ENCODE measurements at regions not wholly inside any gene's neighbourhood (a gene's known extent, or its start where the extent isn't known, plus 50 kb on each side); places are given as distances from the start of the nearest gene placed in this dataset.

DNA sequence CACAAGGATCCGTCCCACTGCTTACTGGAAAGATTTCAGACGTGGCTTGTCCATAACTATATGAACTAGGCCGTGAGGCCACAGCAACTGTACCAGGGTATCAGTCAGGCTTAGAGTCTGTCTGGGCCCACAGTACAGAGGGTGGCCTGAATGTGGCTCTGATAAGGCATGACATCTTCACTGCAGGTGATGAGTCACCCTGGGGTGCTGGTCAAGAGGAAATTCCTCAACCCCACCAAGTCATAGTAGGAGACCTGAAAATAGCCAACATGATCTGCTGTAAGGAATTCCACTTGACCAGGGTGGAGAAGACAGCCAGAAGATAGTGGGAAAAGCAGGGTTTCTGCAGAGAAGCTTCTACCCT is 107.7 kb downstream of the INHBB start:
- no peak overlapping the region for H4K91ac ChIP-seq (replicated peaks; ENCODE audit: insufficient read length, low read length)
- H3K23ac ChIP-seq (ENCODE audit: insufficient read length) = no peak overlapping the region
- H2AK5ac ChIP-seq (ENCODE audit: low read depth, low read length) = no peak overlapping the region
- ChIA-PET CTCF (ENCODE audit: partially characterized antibody) (interaction anchor here (0.6 to 2.8 kb wide), 2 partner anchors 99 to 154 kb away, joined by 3 to 10 read pairs; no protein-coding TSS in a partner anchor), POLR2A (ENCODE audit: partially characterized antibody) (interaction anchor here (2.6 kb wide), 1 partner anchor 10 kb away, joined by 9 read pairs; no protein-coding TSS in a partner anchor)
- peaks cover 0 to 2% (median 0%) of the 10 kb centered on the region in 4 experiments; a peak in 2 of 7 replicates for H3K4me1 ChIP-seq (replicated peaks in 1 of 4; ENCODE audit: control insufficient read depth in 3 of 4, insufficient read depth in 4 of 4, low read length in 3 of 4)
- H3K18ac ChIP-seq (ENCODE audit: extremely low read depth, low read length) = no peak overlapping the region
- no peak overlapping the region for H3K4ac ChIP-seq (replicated peaks; ENCODE audit: insufficient read length, low read depth, low read length)
- H3K27ac ChIP-seq (ENCODE audit: low read depth, low read length) = no peak overlapping the region
- H2AFZ ChIP-seq (ENCODE audit: low read length) = no peak overlapping the region
- H2BK12ac ChIP-seq (ENCODE audit: low read depth, low read length) = no peak overlapping the region
- H3K23me2 ChIP-seq (ENCODE audit: low read depth, low read length) = no peaks in the 10 kb centered on the region
- peaks cover 0 to 2% of the 10 kb centered on the region in 2 experiments for H4K20me1 ChIP-seq (replicated peaks in 1 of 2; ENCODE audit: control insufficient read depth in 1 of 2, insufficient read depth in 2 of 2, low read length in 2 of 2)
- H2BK120ac ChIP-seq (replicated peaks; ENCODE audit: low read depth, low read length) = no peak overlapping the region
- H3K9me3 ChIP-seq (ENCODE audit: insufficient read depth in 2 of 2, low read depth in 1 of 2, low read length in 1 of 2) = no peaks in the 10 kb centered on the region
- no peak overlapping the region for H4K8ac ChIP-seq (ENCODE audit: extremely low read depth, insufficient read depth, low read length)
- no peak for DNase-seq (ENCODE audit: low read depth in 1 of 2, low spot score in 2 of 2)
- H3K79me2 ChIP-seq (ENCODE audit: control insufficient read depth in 1 of 2, insufficient read depth in 2 of 2, low read length in 2 of 2) = no peaks in the 10 kb centered on the region
- H3K4me2 ChIP-seq (ENCODE audit: insufficient read depth in 1 of 2, low read depth in 2 of 2, low read length in 2 of 2) = no peak overlapping the region
- H3K4me3 ChIP-seq (ENCODE audit: extremely low read depth in 1 of 4, insufficient read depth in 2 of 4, low read depth in 3 of 4, low read length in 4 of 4) = no peak overlapping the region
- H3K14ac ChIP-seq (ENCODE audit: insufficient read length) = no peak overlapping the region
- 89% methylated on average over 3 of the region's 3 CpGs; no CpG with 5 or more reads in 1 of the 2 experiments for whole genome bisulfite sequencing, 2 experiments (ENCODE audit: extremely low coverage in 1 of 2, insufficient coverage in 1 of 2, insufficient read length in 1 of 2, insufficient replicate concordance in 2 of 2, low coverage in 1 of 2, low lambda C conversion rate in 2 of 2, missing lambda C conversion rate in 1 of 2)
- no peaks in the 10 kb centered on the region for H3K36me3 ChIP-seq (ENCODE audit: control insufficient read depth in 2 of 4, insufficient read depth in 4 of 4, low read length in 3 of 4)
- H3K56ac ChIP-seq (replicated peaks; ENCODE audit: insufficient read length, low read depth, low read length) = no peak overlapping the region
- H3K9ac ChIP-seq (replicated peaks in 1 of 4; ENCODE audit: extremely low read depth in 1 of 4, low read depth in 3 of 4, low read length in 3 of 4) = no peak overlapping the region
- H2BK15ac ChIP-seq (ENCODE audit: low read length) = no peak overlapping the region
- FAIRE-seq = no peak
- no peak overlapping the region for H2BK5ac ChIP-seq (ENCODE audit: low read depth, low read length)
- no peaks in the 10 kb centered on the region; the same call in 1 of the 2 replicates for H3K79me1 ChIP-seq (ENCODE audit: low read depth, low read length)
- no peak overlapping the region for H2BK20ac ChIP-seq (ENCODE audit: low read length)
- no peak overlapping the region for H4K5ac ChIP-seq (ENCODE audit: insufficient read length, low read depth, low read length)
- H3K27me3 ChIP-seq (replicated peaks in 1 of 4; ENCODE audit: control insufficient read depth in 3 of 4, extremely low read depth in 1 of 4, insufficient read depth in 3 of 4, low read length in 3 of 4) = peaks cover 0 to 19% (median 9%) of the 10 kb centered on the region in 4 experiments; a peak in 3 of 7 replicates
